GM12892 (cell line): ENCODE measurements at regions not wholly inside any gene's neighbourhood (a gene's known extent, or its start where the extent isn't known, plus 50 kb on each side); places are given as distances from the start of the nearest gene placed in this dataset.

Experiments
- POLR2A ChIP-seq: IDR thresholded peaks from 2 replicates; pipeline ENCODE4 v1.6.1; 2011; ENCODE audit warnings: low read depth, low read length, control low read depth
- POLR2AphosphoS5 ChIP-seq: IDR thresholded peaks from 2 replicates; pipeline ENCODE4 v1.6.1; 2011; ENCODE audit warnings: low read depth, low read length, control low read depth

- TF ChIP-seq POLR2A, result no peak
- no peak for TF ChIP-seq POLR2AphosphoS5
These were observed 570.6 kb downstream of the INSC start for GRCh38 chr11:15685306-15685705.
